Mesenchymal stem cell (in vitro differentiated cells and primary cell): ENCODE measurements at regions not wholly inside any gene's neighbourhood (a gene's known extent, or its start where the extent isn't known, plus 50 kb on each side); places are given as distances from the start of the nearest gene placed in this dataset.
"Not testable (repeated sequence)": the region's sequence is repeated elsewhere in the genome, so short reads cannot be mapped to it uniquely, and the experiment has no call there.

Experiments
- DNase-seq: peaks from one replicate; pipeline ENCODE4 v3.0.0-alpha.2; 2013
- H2AFZ ChIP-seq: one replicate; pipeline ENCODE4 v1.6.1; 2013; ENCODE audit warnings: low read depth, mild to moderate bottlenecking, control low read depth, inconsistent platforms, low read length, moderate library complexity
- H2AK5ac ChIP-seq: 2 replicates; pipeline ENCODE4 v1.6.1; 2013; ENCODE audit warnings: low read length, moderate library complexity, mild to moderate bottlenecking, inconsistent platforms; ENCODE audit not compliant: severe bottlenecking
- H2BK120ac ChIP-seq: one replicate; pipeline ENCODE4 v1.6.1; 2013; ENCODE audit warnings: low read depth, mild to moderate bottlenecking, inconsistent platforms, low read length, moderate library complexity
- H2BK12ac ChIP-seq, 2 experiments: one replicate each; pipeline ENCODE4 v1.6.1; 2013; ENCODE audit warnings: inconsistent platforms in 2 of 2, low read length in 2 of 2, mild to moderate bottlenecking in 2 of 2, moderate library complexity in 2 of 2, control low read depth in 1 of 2
- H2BK15ac ChIP-seq: one replicate; pipeline ENCODE4 v1.6.1; 2013; ENCODE audit warnings: mild to moderate bottlenecking, low read depth, inconsistent platforms; ENCODE audit not compliant: poor library complexity, severe bottlenecking
- H2BK5ac ChIP-seq: 2 replicates; pipeline ENCODE4 v1.6.1; 2013; ENCODE audit warnings: low read depth, mild to moderate bottlenecking, low read length, control low read depth, inconsistent platforms; ENCODE audit not compliant: poor library complexity, severe bottlenecking
- H3K14ac ChIP-seq, 2 experiments: one replicate each; pipeline ENCODE4 v1.6.1; 2013; ENCODE audit warnings: inconsistent platforms in 2 of 2, low read length in 2 of 2, control low read depth in 1 of 2, mild to moderate bottlenecking in 1 of 2, moderate library complexity in 1 of 2
- H3K18ac ChIP-seq, 2 experiments: one replicate each; pipeline ENCODE4 v1.6.1; 2013; ENCODE audit warnings: inconsistent platforms in 2 of 2, low read length in 2 of 2, control low read depth in 1 of 2, low read depth in 1 of 2, mild to moderate bottlenecking in 1 of 2
- H3K23ac ChIP-seq, 2 experiments: one replicate each; pipeline ENCODE4 v1.6.1; 2013; ENCODE audit warnings: inconsistent platforms in 2 of 2, low read length in 2 of 2, mild to moderate bottlenecking in 2 of 2, moderate library complexity in 2 of 2, control low read depth in 1 of 2
- H3K27ac ChIP-seq: 2 replicates; pipeline ENCODE4 v1.5.1; 2013; ENCODE audit warnings: mild to moderate bottlenecking, moderate library complexity, low read length, control low read depth, inconsistent platforms; ENCODE audit not compliant: poor library complexity, severe bottlenecking
- H3K27me3 ChIP-seq, 2 experiments: 2 replicates each; pipeline versions ENCODE4 v1.6.1 to v1.7.0; 2013; ENCODE audit warnings: low read length in 2 of 2, mild to moderate bottlenecking in 2 of 2, moderate library complexity in 2 of 2, control low read depth in 1 of 2, inconsistent platforms in 1 of 2; ENCODE audit not compliant: control insufficient read depth in 1 of 2, insufficient read depth in 1 of 2
- H3K36me3 ChIP-seq, 2 experiments: 2 replicates each; pipeline versions ENCODE4 v1.6.1 to v1.7.0; 2013; ENCODE audit warnings: low read length in 2 of 2, control low read depth in 1 of 2, inconsistent platforms in 1 of 2, low read depth in 1 of 2, mild to moderate bottlenecking in 1 of 2; ENCODE audit not compliant: insufficient read depth in 2 of 2, control insufficient read depth in 1 of 2
- H3K4ac ChIP-seq, 2 experiments: one replicate each; pipeline ENCODE4 v1.6.1; 2013; ENCODE audit warnings: inconsistent platforms in 2 of 2, low read length in 2 of 2, mild to moderate bottlenecking in 2 of 2, moderate library complexity in 2 of 2, control low read depth in 1 of 2, low read depth in 1 of 2
- H3K4me1 ChIP-seq: 2 replicates; pipeline ENCODE4 v1.6.1; 2013; ENCODE audit warnings: low read depth, low read length, control low read depth; ENCODE audit not compliant: control insufficient read depth, insufficient read depth
- H3K4me2 ChIP-seq: 2 replicates; pipeline ENCODE4 v1.6.1; 2013; ENCODE audit warnings: low read length, mild to moderate bottlenecking, inconsistent platforms; ENCODE audit not compliant: poor library complexity, severe bottlenecking
- H3K4me3 ChIP-seq, 2 experiments: 2 replicates each; pipeline versions ENCODE4 v1.5.1 to v1.7.0; 2013; ENCODE audit warnings: low read length in 2 of 2, mild to moderate bottlenecking in 2 of 2, control low read depth in 1 of 2, low read depth in 1 of 2; ENCODE audit not compliant: insufficient read depth in 1 of 2
- H3K79me1 ChIP-seq: replicated peaks from 2 replicates; pipeline ENCODE4 v1.6.1; 2013; ENCODE audit warnings: mild to moderate bottlenecking, control low read depth, low read length, inconsistent platforms; ENCODE audit not compliant: poor library complexity, severe bottlenecking
- H3K9ac ChIP-seq: 2 replicates; pipeline ENCODE4 v1.7.0; 2013; ENCODE audit warnings: mild to moderate bottlenecking, low read length, moderate library complexity
- H3K9me3 ChIP-seq: 2 replicates; pipeline ENCODE4 v1.7.0; 2013; ENCODE audit warnings: mild to moderate bottlenecking, low read length; ENCODE audit not compliant: control insufficient read depth
- H4K8ac ChIP-seq: one replicate; pipeline ENCODE4 v1.6.1; 2013; ENCODE audit warnings: inconsistent platforms, mild to moderate bottlenecking, low read length, moderate library complexity
- H4K91ac ChIP-seq: one replicate; pipeline ENCODE4 v1.6.1; 2013; ENCODE audit warnings: mild to moderate bottlenecking, low read length, inconsistent platforms
- WGBS: methylation state at CpG from one replicate; pipeline ENCODE4 v1.1.7; 2013; ENCODE audit warnings: mixed read lengths; 5-methylcytosine and 5-hydroxymethylcytosine counted together

GRCh38 chr7:35106667-35107066 is 69.4 kb upstream of the DPY19L1 start:
- H3K4me3 ChIP-seq, H2BK5ac ChIP-seq, H2AFZ ChIP-seq, H3K9ac ChIP-seq, H3K14ac ChIP-seq, H3K4me1 ChIP-seq, H3K18ac ChIP-seq, H2BK120ac ChIP-seq, H3K9me3 ChIP-seq, H3K4me2 ChIP-seq, H2BK12ac ChIP-seq, H3K27ac ChIP-seq, H4K91ac ChIP-seq, H4K8ac ChIP-seq, H3K79me1 ChIP-seq, H3K23ac ChIP-seq, H2BK15ac ChIP-seq, H3K36me3 ChIP-seq, H3K4ac ChIP-seq, H2AK5ac ChIP-seq, H3K27me3 ChIP-seq: not testable (repeated sequence)
- peak; percentile 4 for DNase-seq
- WGBS, result no CpG with 5 or more reads among the region's 1 CpG

DNA sequence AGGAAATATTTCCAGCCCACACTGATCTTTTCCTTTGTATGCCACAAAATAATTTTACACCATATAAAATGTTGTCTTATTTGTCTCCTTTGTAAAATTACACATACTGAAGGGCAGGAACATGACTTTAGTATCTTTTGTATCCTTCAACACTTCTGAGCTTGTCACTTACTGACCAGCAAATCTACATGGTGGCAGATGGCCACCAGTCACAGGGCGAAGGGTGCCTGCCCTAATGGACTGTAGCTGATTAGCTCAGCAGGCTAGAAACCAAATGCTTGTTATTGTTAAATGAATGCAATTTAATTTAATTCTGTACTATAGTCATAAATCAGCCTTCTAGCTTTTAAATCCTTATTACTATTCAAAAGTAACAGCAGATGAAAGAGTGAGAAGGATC is 68.2 kb upstream of the DPY19L1 start:
- WGBS, result 91% methylated on average over 1 of the region's 1 CpG
- H3K9me3 ChIP-seq, H2AK5ac ChIP-seq, H2BK120ac ChIP-seq, H2BK12ac ChIP-seq, H3K14ac ChIP-seq, H3K27me3 ChIP-seq, H2AFZ ChIP-seq, H4K8ac ChIP-seq, H3K79me1 ChIP-seq, H3K18ac ChIP-seq, H2BK5ac ChIP-seq, H2BK15ac ChIP-seq, H3K4me1 ChIP-seq, H3K9ac ChIP-seq, H3K36me3 ChIP-seq, DNase-seq, H3K4ac ChIP-seq, H3K23ac ChIP-seq, H3K27ac ChIP-seq, H3K4me3 ChIP-seq, H3K4me2 ChIP-seq, H4K91ac ChIP-seq: not testable (repeated sequence)

- not testable (repeated sequence) for H3K4me3 ChIP-seq, H3K23ac ChIP-seq, H2AFZ ChIP-seq, H3K9ac ChIP-seq, H3K79me1 ChIP-seq, H2BK120ac ChIP-seq, H3K18ac ChIP-seq, H2BK5ac ChIP-seq, H3K27ac ChIP-seq, H3K4me1 ChIP-seq, H3K4me2 ChIP-seq, H3K4ac ChIP-seq, H3K14ac ChIP-seq, H2AK5ac ChIP-seq, H2BK15ac ChIP-seq, H4K91ac ChIP-seq, H2BK12ac ChIP-seq, H3K9me3 ChIP-seq, H4K8ac ChIP-seq, H3K36me3 ChIP-seq, H3K27me3 ChIP-seq, DNase-seq
- WGBS, result 80% methylated on average over 1 of the region's 6 CpGs
Measured at GRCh38 chr7:35102845-35103244, 65.6 kb upstream of the DPY19L1 start.

DNA sequence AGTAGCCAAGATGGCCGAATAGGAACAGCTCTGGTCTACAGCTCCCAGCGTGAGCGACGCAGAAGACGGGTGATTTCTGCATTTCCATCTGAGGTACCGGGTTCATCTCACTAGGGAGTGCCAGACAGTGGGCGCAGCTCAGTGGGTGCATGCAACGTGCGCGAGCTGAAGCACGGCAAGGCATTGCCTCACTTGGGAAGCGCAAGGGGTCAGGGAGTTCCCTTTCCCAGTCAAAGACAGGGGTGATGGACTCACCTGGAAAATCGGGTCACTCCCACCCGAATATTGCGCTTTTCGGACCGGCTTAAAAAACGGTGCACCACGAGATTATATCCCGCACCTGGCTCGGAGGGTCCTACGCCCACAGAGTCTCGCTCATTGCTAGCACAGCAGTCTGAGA is 55.7 kb upstream of the DPY19L1 start:
- not testable (repeated sequence) for H3K36me3 ChIP-seq, H2AK5ac ChIP-seq, H3K14ac ChIP-seq, H3K4ac ChIP-seq, H3K79me1 ChIP-seq, H3K4me1 ChIP-seq, H3K4me3 ChIP-seq, H3K27me3 ChIP-seq, H4K91ac ChIP-seq, H4K8ac ChIP-seq, H2BK12ac ChIP-seq, H2BK15ac ChIP-seq, H3K23ac ChIP-seq, H3K9ac ChIP-seq, H2BK120ac ChIP-seq, H3K18ac ChIP-seq, DNase-seq, H2AFZ ChIP-seq, H2BK5ac ChIP-seq, H3K4me2 ChIP-seq, H3K27ac ChIP-seq, H3K9me3 ChIP-seq
- 90% methylated on average over 19 of the region's 23 CpGs for WGBS
